ENCODE measurements at regions not wholly inside any gene's neighbourhood (a gene's known extent, or its start where the extent isn't known, plus 50 kb on each side); places are given as distances from the start of the nearest gene placed in this dataset.
"Not testable (repeated sequence)": the region's sequence is repeated elsewhere in the genome, so short reads cannot be mapped to it uniquely, and the experiment has no call there.

DNA sequence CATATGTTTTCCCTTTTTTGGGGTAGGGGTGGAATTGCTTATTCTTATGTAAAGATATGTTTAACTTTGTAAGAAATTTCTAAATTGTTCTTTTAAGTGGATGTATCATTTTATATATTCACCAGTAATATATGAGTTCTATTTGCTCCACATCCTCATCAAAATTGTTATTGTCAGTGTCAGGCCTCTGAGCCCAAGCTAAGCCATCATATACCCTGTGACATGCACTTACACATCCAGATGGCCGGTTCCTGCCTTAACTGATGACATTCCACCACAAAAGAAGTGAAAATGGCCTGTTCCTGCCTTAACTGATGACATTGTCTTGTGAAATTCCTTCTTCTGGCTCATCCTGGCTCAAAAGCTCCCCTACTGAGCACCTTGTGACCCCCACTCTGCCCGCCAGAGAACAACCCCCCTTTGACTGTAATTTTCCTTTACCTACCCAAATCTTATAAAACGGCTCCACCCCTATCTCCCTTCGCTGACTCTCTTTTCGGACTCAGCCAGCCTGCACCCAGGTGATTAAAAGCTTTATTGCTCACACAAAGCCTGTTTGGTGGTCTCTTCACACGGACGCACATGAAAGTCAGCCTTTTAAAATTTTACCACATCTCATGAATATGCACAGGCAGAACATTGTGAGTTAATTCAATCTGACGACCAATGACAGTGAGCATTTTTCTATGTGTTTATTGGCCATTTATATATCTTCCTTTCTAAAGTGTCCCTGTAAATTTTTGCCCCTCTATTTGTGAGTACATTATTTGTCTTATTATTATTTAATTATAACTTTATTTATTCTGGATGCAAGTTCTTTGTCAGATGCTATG, 176.8 kb downstream of the CDC14C start:
- not testable (repeated sequence) for DNase-seq

DNA sequence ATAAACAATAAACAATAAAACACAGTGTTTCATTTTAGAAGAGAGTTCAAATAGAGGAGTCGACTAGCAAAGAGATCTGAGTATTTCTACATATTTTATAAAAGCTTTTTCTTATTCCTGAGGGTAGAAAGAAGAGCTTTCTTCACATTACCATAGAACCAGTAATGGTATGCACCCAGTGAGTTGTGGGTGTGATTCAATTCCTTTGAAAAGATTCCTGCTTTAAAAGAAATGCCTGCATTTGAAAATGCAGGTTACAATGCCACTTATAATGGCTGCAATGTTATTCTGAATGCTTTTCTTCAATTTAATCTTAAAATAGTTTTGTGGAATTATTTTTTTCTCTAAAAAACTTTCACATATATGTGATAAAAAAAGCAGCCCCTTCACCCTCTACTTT, 178.1 kb downstream of the CDC14C start:
- no peak for DNase-seq

GRCh38 chr7:49111706-49112105, 187.4 kb downstream of the CDC14C start:
- DNase-seq, result no peak

DNA sequence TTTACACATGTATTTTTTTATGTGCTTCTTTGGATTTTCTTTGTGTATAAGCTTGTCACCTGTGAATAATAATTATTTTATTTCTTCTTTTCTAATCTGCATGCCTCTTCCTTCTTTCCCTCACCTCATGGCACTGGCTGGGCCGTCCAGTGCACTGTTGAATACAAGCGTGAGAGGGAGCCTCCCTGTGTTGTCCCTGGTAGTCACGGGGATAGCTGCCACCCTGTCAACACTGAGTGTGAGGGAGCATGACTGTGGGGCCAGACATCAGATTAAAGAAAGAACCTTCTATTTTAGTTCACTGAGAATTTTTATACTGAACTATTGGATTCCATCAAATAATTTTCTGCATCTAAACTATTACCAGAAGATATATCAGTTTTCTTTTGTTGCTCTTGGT, 187.9 kb downstream of the CDC14C start:
- DNase-seq, result no peak

- DNase-seq, result no peak
Observed at GRCh38 chr7:49112647-49113046, 188.3 kb downstream of the CDC14C start.

- DNase-seq, result no peak
Observed at GRCh38 chr7:49119706-49120105, 195.4 kb downstream of the CDC14C start.

- no peak for DNase-seq
Observed at GRCh38 chr7:49125246-49125645, 200.9 kb downstream of the CDC14C start.

GRCh38 chr7:49127359-49127913, 203.1 kb downstream of the CDC14C start:
- no peak for DNase-seq

GRCh38 chr7:49137978-49138377, 213.6 kb downstream of the CDC14C start:
- no peak for DNase-seq

GRCh38 chr7:49150486-49150885, 226.1 kb downstream of the CDC14C start:
- no peak for DNase-seq

DNA sequence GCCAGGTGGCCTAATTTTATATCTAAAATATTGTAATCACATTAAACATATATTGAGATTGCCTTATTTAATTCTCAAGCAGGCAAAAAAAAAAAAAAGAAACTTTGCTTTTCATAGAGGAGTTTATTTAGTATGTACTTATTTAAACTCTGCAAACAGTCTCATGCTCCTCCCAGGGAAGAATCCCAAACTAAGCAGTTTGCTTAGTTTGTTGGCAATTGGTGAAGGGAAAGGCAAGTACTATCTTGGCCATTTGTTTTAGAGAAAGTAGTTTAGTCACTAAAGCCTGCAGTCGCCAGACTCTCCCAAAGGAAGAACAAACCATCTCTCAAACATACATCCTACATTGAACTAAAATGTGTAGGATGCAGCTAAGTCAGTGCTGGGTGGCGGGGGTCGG, 226.8 kb downstream of the CDC14C start:
- DNase-seq, result no peak

DNA sequence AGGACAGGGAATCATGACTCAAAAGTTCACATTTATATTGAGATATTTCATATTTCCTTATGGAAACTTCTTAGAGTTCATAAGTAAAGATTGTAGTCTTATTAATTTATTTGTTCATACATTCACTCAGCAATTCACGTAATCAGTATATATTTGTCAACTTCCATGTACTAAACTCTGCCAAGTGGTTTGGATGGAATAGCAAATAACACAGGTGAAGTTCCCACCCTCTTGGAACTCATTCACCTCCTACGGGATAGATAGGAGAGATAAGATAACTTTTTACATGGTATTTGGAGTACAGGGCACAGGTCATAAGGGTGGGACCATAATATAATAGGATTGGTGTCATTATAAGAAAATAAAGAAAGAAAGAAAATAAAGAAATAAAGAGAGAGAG, 234.0 kb downstream of the CDC14C start:
- no peak for DNase-seq

GRCh38 chr7:49159536-49159935, 235.2 kb downstream of the CDC14C start:
- no peak for DNase-seq

DNA sequence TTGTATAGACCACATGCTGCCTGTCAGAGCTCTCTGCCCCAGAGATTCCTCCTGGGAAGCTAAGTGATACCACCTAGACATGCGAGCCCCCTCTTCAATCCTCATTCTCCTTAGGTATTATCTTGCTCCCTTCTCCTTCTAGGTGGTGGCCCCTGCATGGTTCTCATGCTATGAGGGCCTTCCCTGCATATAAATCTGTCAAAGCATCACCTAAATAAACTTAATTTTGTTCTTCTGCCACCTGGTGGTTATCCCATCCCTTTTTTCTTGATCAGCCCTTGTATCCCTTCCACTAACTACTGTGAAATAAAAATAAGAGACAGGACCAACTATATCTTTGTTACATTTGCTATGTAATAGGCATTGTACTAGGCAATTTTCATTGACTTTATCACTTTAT, 242.1 kb downstream of the CDC14C start:
- no peak for DNase-seq

GRCh38 chr7:49172639-49173038, 248.3 kb downstream of the CDC14C start:
- DNase-seq, result no peak

- DNase-seq, result no peak
Observed at GRCh38 chr7:49174396-49174795, 250.0 kb downstream of the CDC14C start.

GRCh38 chr7:49187543-49188268, 263.4 kb downstream of the CDC14C start:
- no peak for DNase-seq

GRCh38 chr7:49228426-49229098, 304.2 kb downstream of the CDC14C start:
- no peak for DNase-seq

GRCh38 chr7:49229246-49229645, 304.9 kb downstream of the CDC14C start:
- no peak for DNase-seq

DNA sequence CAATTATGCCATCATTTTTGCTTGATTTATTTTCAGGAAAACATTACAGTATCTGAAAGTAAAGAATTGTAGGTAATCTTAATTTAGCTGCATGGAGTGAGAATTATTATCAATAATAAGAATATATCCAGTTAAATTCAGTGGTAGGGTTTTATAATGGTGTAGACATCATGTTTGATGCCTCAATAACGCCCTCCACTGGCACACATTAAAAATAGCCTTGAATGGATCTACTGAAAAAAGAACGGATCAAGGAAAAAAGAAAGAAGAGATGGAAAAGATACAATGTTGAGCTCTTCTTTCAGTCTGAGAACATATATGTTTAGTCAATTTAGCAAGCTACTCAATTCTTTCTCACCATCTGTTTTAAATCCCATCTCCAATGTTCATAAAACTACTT, 319.2 kb downstream of the CDC14C start:
- no peak for DNase-seq

DNA sequence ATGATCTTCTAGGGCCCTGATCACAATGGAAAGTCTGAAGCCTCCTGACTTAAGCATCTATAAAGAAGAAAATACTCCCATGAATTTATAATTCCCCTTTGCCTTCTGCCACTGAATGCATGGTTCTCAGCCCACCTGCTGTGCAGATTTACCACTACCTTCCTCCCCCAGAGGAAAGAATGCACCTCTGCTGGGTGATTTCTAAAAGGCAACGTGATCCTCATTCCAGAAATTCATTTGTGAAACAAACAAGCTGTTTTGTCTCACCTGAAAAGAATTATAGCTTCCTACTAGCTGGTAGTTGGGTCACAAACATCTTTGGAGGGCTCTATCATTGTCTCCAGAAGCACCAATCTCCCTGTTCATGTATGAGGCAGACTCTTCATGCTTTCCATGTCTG, 320.2 kb downstream of the CDC14C start:
- no peak for DNase-seq

GRCh38 chr7:49245062-49245461, 320.7 kb downstream of the CDC14C start:
- no peak for DNase-seq

GRCh38 chr7:49247759-49248158, 323.4 kb downstream of the CDC14C start:
- no peak for DNase-seq

GRCh38 chr7:49255054-49255453, 330.7 kb downstream of the CDC14C start:
- no peak for DNase-seq
